ENCODE measurements at regions not wholly inside any gene's neighbourhood (a gene's known extent, or its start where the extent isn't known, plus 50 kb on each side); places are given as distances from the start of the nearest gene placed in this dataset.

GRCh38 chr3:43950775-43951174, 260.0 kb downstream of the ABHD5 start:
- ATAC-seq (ENCODE audit: low read depth) (no peak), DNase-seq (no peak)
- Histone ChIP-seq H3K27me3 (replicated peaks in 1 of 4; ENCODE audit: control extremely low read depth in 1 of 4, control insufficient read depth in 3 of 4, insufficient read depth in 4 of 4, low read length in 3 of 4) (peaks cover 0 to 18% (median 3%) of the 10 kb centered on the region in 4 experiments), H4K20me1 (ENCODE audit: control insufficient read depth, insufficient read depth, low read length, poor library complexity, severe bottlenecking) (no peaks in the 10 kb centered on the region), H3K4me3 (ENCODE audit: control extremely low read depth in 1 of 5, extremely low read depth in 1 of 5, insufficient read depth in 1 of 5, low read depth in 2 of 5, low read length in 4 of 5) (no peak overlapping the region), H3K4me1 (ENCODE audit: control insufficient read depth in 2 of 2, insufficient read depth in 2 of 2, low read length in 2 of 2) (no peaks in the 10 kb centered on the region), H3K36me3 (replicated peaks in 1 of 2; ENCODE audit: control extremely low read depth in 1 of 2, control insufficient read depth in 1 of 2, extremely low read depth in 1 of 2, insufficient read depth in 2 of 2, low read length in 1 of 2) (no peaks in the 10 kb centered on the region), H3K79me2 (ENCODE audit: control insufficient read depth, insufficient read depth, low read length) (no peaks in the 10 kb centered on the region), H3K9ac (ENCODE audit: low read length) (no peak overlapping the region), H3K4me2 (replicated peaks; ENCODE audit: low read depth, low read length, poor library complexity, severe bottlenecking) (no peak overlapping the region), H3K9me3 (ENCODE audit: control extremely low read depth in 1 of 3, control insufficient read depth in 2 of 3, insufficient read depth in 1 of 3, low read length in 2 of 3) (no peaks in the 10 kb centered on the region), H2AFZ (ENCODE audit: insufficient read depth, low read depth, low read length, poor library complexity, severe bottlenecking) (no peak overlapping the region), H3K27ac (ENCODE audit: low read length in 2 of 2) (no peak overlapping the region)
- ChIA-PET CTCF (no interaction called here), POLR2A (no interaction called here)
- H3K4me3 Mint-ChIP-seq = no peak overlapping the region
- peaks cover 31% of the 10 kb centered on the region for H3K27me3 Mint-ChIP-seq
- intact Hi-C loops (cut with micrococcal nuclease) = no loop called here
- H3K9me3 Mint-ChIP-seq (ENCODE audit: insufficient read depth) = no peaks in the 10 kb centered on the region
- peaks cover 2% of the 10 kb centered on the region for H3K4me1 Mint-ChIP-seq
- no CpG with 5 or more reads among the region's 4 CpGs for WGBS (ENCODE audit: insufficient coverage)
- no peak for TF ChIP-seq CTCF (IDR thresholded peaks at IDR 0.05)
- TF ChIP-seq EZH2 (IDR thresholded peaks at IDR 0.05; ENCODE audit: borderline replicate concordance, insufficient read depth, low read depth, low read length, poor library complexity, severe bottlenecking) = no peak
- H3K27ac Mint-ChIP-seq = no peak overlapping the region

GRCh38 chr3:43951813-43952212, 261.1 kb downstream of the ABHD5 start:
- 94% methylated on average over 3 of the region's 4 CpGs for WGBS (ENCODE audit: insufficient coverage)
- Mint-ChIP-seq H3K27me3 (peaks cover 26% of the 10 kb centered on the region), H3K4me1 (peaks cover 2% of the 10 kb centered on the region), H3K4me3 (no peak overlapping the region), H3K9me3 (ENCODE audit: insufficient read depth) (no peaks in the 10 kb centered on the region), H3K27ac (no peak overlapping the region)
- TF ChIP-seq CTCF (IDR thresholded peaks at IDR 0.05) = no peak
- TF ChIP-seq EZH2 (IDR thresholded peaks at IDR 0.05; ENCODE audit: borderline replicate concordance, insufficient read depth, low read depth, low read length, poor library complexity, severe bottlenecking) = no peak
- no peaks in the 10 kb centered on the region for H3K4me1 ChIP-seq (ENCODE audit: control insufficient read depth in 2 of 2, insufficient read depth in 2 of 2, low read length in 2 of 2)
- POLR2A ChIA-PET = no interaction called here
- no peak overlapping the region for H3K27ac ChIP-seq (ENCODE audit: low read length in 2 of 2)
- H3K9me3 ChIP-seq (ENCODE audit: control extremely low read depth in 1 of 3, control insufficient read depth in 2 of 3, insufficient read depth in 1 of 3, low read length in 2 of 3) = no peaks in the 10 kb centered on the region
- no peaks in the 10 kb centered on the region for H4K20me1 ChIP-seq (ENCODE audit: control insufficient read depth, insufficient read depth, low read length, poor library complexity, severe bottlenecking)
- peaks cover 0 to 23% (median 3%) of the 10 kb centered on the region in 4 experiments for H3K27me3 ChIP-seq (replicated peaks in 1 of 4; ENCODE audit: control extremely low read depth in 1 of 4, control insufficient read depth in 3 of 4, insufficient read depth in 4 of 4, low read length in 3 of 4)
- no peak overlapping the region for H3K4me2 ChIP-seq (replicated peaks; ENCODE audit: low read depth, low read length, poor library complexity, severe bottlenecking)
- H3K79me2 ChIP-seq (ENCODE audit: control insufficient read depth, insufficient read depth, low read length) = no peaks in the 10 kb centered on the region
- intact Hi-C loops (cut with micrococcal nuclease) = no loop called here
- ATAC-seq (ENCODE audit: low read depth) = no peak
- no peak for DNase-seq
- no peak overlapping the region for H3K4me3 ChIP-seq (ENCODE audit: control extremely low read depth in 1 of 5, extremely low read depth in 1 of 5, insufficient read depth in 1 of 5, low read depth in 2 of 5, low read length in 4 of 5)
- no peak overlapping the region for H2AFZ ChIP-seq (ENCODE audit: insufficient read depth, low read depth, low read length, poor library complexity, severe bottlenecking)
- no peaks in the 10 kb centered on the region for H3K36me3 ChIP-seq (replicated peaks in 1 of 2; ENCODE audit: control extremely low read depth in 1 of 2, control insufficient read depth in 1 of 2, extremely low read depth in 1 of 2, insufficient read depth in 2 of 2, low read length in 1 of 2)
- CTCF ChIA-PET = no interaction called here
- H3K9ac ChIP-seq (ENCODE audit: low read length) = no peak overlapping the region
